Osteoblast (primary cell): ENCODE measurements at regions not wholly inside any gene's neighbourhood (a gene's known extent, or its start where the extent isn't known, plus 50 kb on each side); places are given as distances from the start of the nearest gene placed in this dataset.
"Not testable (repeated sequence)": the region's sequence is repeated elsewhere in the genome, so short reads cannot be mapped to it uniquely, and the experiment has no call there.

Source experiments
- DNase-seq: peaks from one replicate; pipeline ENCODE4 v3.0.0; 2011; ENCODE audit warnings: low spot score, mixed read lengths; ENCODE audit not compliant: insufficient read length; ENCODE audit errors: missing footprints
- H2AFZ ChIP-seq: 2 replicates; pipeline ENCODE4 v1.6.0; 2011; ENCODE audit warnings: mild to moderate bottlenecking, low read length
- H3K27ac ChIP-seq: 2 replicates; pipeline ENCODE4 v1.5.1; 2011; ENCODE audit warnings: mild to moderate bottlenecking, low read depth, low read length, moderate library complexity
- H3K27me3 ChIP-seq: 2 replicates; pipeline ENCODE4 v1.6.0; 2012; ENCODE audit warnings: mild to moderate bottlenecking, control low read depth, inconsistent platforms, low read length, moderate library complexity; ENCODE audit not compliant: insufficient read depth
- H3K36me3 ChIP-seq: 2 replicates; pipeline ENCODE4 v1.5.1; 2011; ENCODE audit warnings: mild to moderate bottlenecking, low read length, control low read depth, moderate library complexity; ENCODE audit not compliant: insufficient read depth
- H3K4me1 ChIP-seq: 2 replicates; pipeline ENCODE4 v1.5.1; 2011; ENCODE audit warnings: mild to moderate bottlenecking, low read length, control low read depth, moderate library complexity; ENCODE audit not compliant: insufficient read depth
- H3K4me2 ChIP-seq: 2 replicates; pipeline ENCODE4 v1.6.0; 2011; ENCODE audit warnings: mild to moderate bottlenecking, low read length; ENCODE audit not compliant: insufficient read depth
- H3K4me3 ChIP-seq: fragments of 200-600 bp; sonication (generic); 3 replicates; pipeline ENCODE4 v1.5.1; 2012; ENCODE audit warnings: mild to moderate bottlenecking, low read length, inconsistent platforms; ENCODE audit not compliant: insufficient read depth
- H3K79me2 ChIP-seq: 2 replicates; pipeline ENCODE4 v1.6.0; 2012; ENCODE audit warnings: mild to moderate bottlenecking, low read length, control low read depth, inconsistent platforms; ENCODE audit not compliant: insufficient read depth
- H3K9me3 ChIP-seq: 2 replicates; pipeline ENCODE4 v1.5.1; 2011; ENCODE audit warnings: low read depth, low read length, control low read depth
- H4K20me1 ChIP-seq: 2 replicates; pipeline ENCODE4 v1.6.0; 2012; ENCODE audit warnings: mild to moderate bottlenecking, low read length, control low read depth; ENCODE audit not compliant: insufficient read depth
- CTCF ChIP-seq: IDR thresholded peaks from 2 replicates; pipeline ENCODE4 v1.5.1; 2011; ENCODE audit warnings: mild to moderate bottlenecking, low read depth, low read length, moderate library complexity; ENCODE audit errors: extremely low read depth

DNA sequence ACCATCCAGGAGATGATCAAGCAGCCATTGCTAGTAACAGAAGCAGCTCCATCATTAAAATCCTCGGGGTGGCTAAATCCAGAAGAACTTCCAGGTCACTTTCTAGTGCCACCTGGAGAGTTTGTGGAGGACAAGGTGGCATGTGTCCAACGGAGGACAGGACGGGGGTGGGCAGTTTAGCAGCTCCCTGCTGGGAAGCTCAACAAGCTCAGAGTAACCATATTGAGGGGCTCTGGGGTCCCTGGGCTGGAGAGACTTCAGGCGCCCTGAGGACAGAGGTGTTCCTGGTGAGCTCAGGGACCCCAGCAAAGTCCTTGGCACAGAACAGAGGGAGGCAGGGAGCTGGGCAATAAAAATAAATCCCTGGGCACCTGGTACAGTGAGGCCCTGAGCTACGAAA, 140.0 kb upstream of the FHL2 start:
- Histone ChIP-seq H3K4me2 (no peak overlapping the region), H3K79me2 (no peaks in the 10 kb centered on the region), H2AFZ (no peak overlapping the region), H3K4me3 (no peak overlapping the region), H3K36me3 (no peaks in the 10 kb centered on the region), H4K20me1 (no peaks in the 10 kb centered on the region), H3K9me3 (no peaks in the 10 kb centered on the region), H3K27me3 (peaks cover 9% of the 10 kb centered on the region), H3K4me1 (no peaks in the 10 kb centered on the region), H3K27ac (no peak overlapping the region)
- no peak for TF ChIP-seq CTCF
- peak; percentile 3 for DNase-seq

GRCh38 chr2:105537920-105538319, 139.1 kb upstream of the FHL2 start:
- no peaks in the 10 kb centered on the region for H4K20me1 ChIP-seq
- peaks cover 9% of the 10 kb centered on the region for H3K27me3 ChIP-seq
- H3K79me2 ChIP-seq, result no peaks in the 10 kb centered on the region
- no peak overlapping the region for H3K4me3 ChIP-seq
- no peak for TF ChIP-seq CTCF
- no peak overlapping the region for H3K4me2 ChIP-seq
- H3K9me3 ChIP-seq, result no peaks in the 10 kb centered on the region
- no peak overlapping the region for H2AFZ ChIP-seq
- DNase-seq, result no peak
- no peaks in the 10 kb centered on the region for H3K36me3 ChIP-seq
- no peaks in the 10 kb centered on the region for H3K4me1 ChIP-seq
- H3K27ac ChIP-seq, result no peak overlapping the region

DNA sequence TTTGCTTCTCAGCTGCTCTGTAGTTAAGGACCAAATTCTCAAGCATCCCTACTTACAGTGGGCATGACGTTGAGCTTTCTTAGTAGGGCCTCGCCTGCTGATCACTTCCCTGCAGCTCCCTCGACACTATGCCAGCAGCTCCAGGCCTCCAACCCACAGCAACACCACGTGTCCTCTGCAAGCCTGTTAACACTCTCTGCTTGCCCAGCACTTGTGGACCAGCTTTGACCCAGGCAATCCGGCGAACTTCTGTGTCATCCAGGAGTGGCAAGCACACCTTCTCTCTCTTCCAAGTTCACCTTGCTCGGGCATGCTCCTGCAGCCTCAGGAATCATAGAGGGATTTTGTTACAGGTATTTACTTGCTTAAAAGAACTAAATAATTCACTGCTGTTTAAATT, 138.6 kb upstream of the FHL2 start:
- no peak overlapping the region for H2AFZ ChIP-seq
- H3K9me3 ChIP-seq, result no peaks in the 10 kb centered on the region
- H3K27me3 ChIP-seq, result peaks cover 12% of the 10 kb centered on the region
- no peaks in the 10 kb centered on the region for H4K20me1 ChIP-seq
- no peak overlapping the region for H3K4me2 ChIP-seq
- no peaks in the 10 kb centered on the region for H3K36me3 ChIP-seq
- no peak for TF ChIP-seq CTCF
- H3K27ac ChIP-seq, result no peak overlapping the region
- DNase-seq, result no peak
- no peaks in the 10 kb centered on the region for H3K4me1 ChIP-seq
- no peaks in the 10 kb centered on the region for H3K79me2 ChIP-seq
- H3K4me3 ChIP-seq, result no peak overlapping the region

- no peaks in the 10 kb centered on the region for H3K9me3 ChIP-seq
- no peaks in the 10 kb centered on the region for H3K4me1 ChIP-seq
- no peaks in the 10 kb centered on the region for H4K20me1 ChIP-seq
- no peaks in the 10 kb centered on the region for H3K36me3 ChIP-seq
- H3K79me2 ChIP-seq, result no peaks in the 10 kb centered on the region
- no peak for DNase-seq
- no peak for TF ChIP-seq CTCF
- H3K27ac ChIP-seq, result no peak overlapping the region
- no peak overlapping the region for H3K4me3 ChIP-seq
- no peak overlapping the region for H3K4me2 ChIP-seq
- no peak overlapping the region for H2AFZ ChIP-seq
- H3K27me3 ChIP-seq, result peaks cover 14% of the 10 kb centered on the region
Observed at GRCh38 chr2:105536175-105536574, 137.3 kb upstream of the FHL2 start.

- not testable (repeated sequence) for H3K4me1 ChIP-seq, H3K4me2 ChIP-seq, H3K36me3 ChIP-seq, H3K27me3 ChIP-seq, H4K20me1 ChIP-seq, H3K4me3 ChIP-seq, H3K27ac ChIP-seq, H3K79me2 ChIP-seq, DNase-seq, H2AFZ ChIP-seq, H3K9me3 ChIP-seq
Observed at GRCh38 chr2:105529258-105529657, 130.4 kb upstream of the FHL2 start.
